PC-9 (cell line): ENCODE measurements at regions not wholly inside any gene's neighbourhood (a gene's known extent, or its start where the extent isn't known, plus 50 kb on each side); places are given as distances from the start of the nearest gene placed in this dataset.

Experiments
- EZH2 ChIP-seq: fragments of 200-600 bp; sonication (generic); IDR thresholded peaks from 2 replicates; pipeline ENCODE4 v1.8.0; 2017; ENCODE audit warnings: antibody characterized with exemption, low read depth
- TF ChIP-seq, protein P1 (sequence below): fragments of 200-600 bp; sonication (generic); conservative IDR thresholded peaks from 2 replicates; pipeline ENCODE4 v1.6.1; 2017; ENCODE audit warnings: mixed run types, antibody characterized with exemption, mild to moderate bottlenecking, moderate library complexity

DNA sequence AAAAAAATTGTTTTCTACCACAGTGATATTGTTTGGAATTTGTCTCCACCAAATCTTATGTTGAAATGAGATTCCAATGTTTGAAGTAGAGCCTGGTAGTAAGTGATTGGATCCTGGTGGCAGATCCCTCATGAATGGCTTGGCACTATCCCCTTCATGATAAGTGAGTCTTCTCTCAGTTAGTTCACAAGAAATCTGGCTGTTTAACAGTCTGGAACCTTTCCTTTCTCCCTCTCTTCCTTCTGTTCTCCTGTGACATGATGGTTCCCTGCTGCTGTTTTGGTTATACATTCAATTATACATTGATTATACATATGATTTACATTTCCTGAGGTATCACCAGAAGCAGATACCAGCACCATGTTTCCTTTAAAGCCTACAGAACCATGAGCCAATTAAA is 442.2 kb downstream of the SLC6A15 start:
- TF ChIP-seq, protein P1, sequence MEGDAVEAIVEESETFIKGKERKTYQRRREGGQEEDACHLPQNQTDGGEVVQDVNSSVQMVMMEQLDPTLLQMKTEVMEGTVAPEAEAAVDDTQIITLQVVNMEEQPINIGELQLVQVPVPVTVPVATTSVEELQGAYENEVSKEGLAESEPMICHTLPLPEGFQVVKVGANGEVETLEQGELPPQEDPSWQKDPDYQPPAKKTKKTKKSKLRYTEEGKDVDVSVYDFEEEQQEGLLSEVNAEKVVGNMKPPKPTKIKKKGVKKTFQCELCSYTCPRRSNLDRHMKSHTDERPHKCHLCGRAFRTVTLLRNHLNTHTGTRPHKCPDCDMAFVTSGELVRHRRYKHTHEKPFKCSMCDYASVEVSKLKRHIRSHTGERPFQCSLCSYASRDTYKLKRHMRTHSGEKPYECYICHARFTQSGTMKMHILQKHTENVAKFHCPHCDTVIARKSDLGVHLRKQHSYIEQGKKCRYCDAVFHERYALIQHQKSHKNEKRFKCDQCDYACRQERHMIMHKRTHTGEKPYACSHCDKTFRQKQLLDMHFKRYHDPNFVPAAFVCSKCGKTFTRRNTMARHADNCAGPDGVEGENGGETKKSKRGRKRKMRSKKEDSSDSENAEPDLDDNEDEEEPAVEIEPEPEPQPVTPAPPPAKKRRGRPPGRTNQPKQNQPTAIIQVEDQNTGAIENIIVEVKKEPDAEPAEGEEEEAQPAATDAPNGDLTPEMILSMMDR = no peak
- TF ChIP-seq EZH2 = no peak
